ENCODE measurements at regions not wholly inside any gene's neighbourhood (a gene's known extent, or its start where the extent isn't known, plus 50 kb on each side); places are given as distances from the start of the nearest gene placed in this dataset.

- no peak for DNase-seq (ENCODE audit: low read depth)
- H3K4me3 ChIP-seq (ENCODE audit: control insufficient read depth, low read depth, low read length), result no peak overlapping the region
- no peak for TF ChIP-seq CTCF (conservative IDR thresholded peaks at IDR 0.05; ENCODE audit: control insufficient read depth, insufficient read depth, low read depth, low read length)
Measured at GRCh38 chr1:82686774-82687173, 886.0 kb downstream of the ADGRL2 start.

- no peak for TF ChIP-seq CTCF (conservative IDR thresholded peaks at IDR 0.05; ENCODE audit: control insufficient read depth, insufficient read depth, low read depth, low read length)
- DNase-seq (ENCODE audit: low read depth), result no peak
- no peak overlapping the region for H3K4me3 ChIP-seq (ENCODE audit: control insufficient read depth, low read depth, low read length)
Measured at GRCh38 chr1:82646888-82647287, 846.2 kb downstream of the ADGRL2 start.

GRCh38 chr1:82646336-82646735, 845.6 kb downstream of the ADGRL2 start:
- H3K4me3 ChIP-seq (ENCODE audit: control insufficient read depth, low read depth, low read length), result no peak overlapping the region
- no peak for DNase-seq (ENCODE audit: low read depth)
- no peak for TF ChIP-seq CTCF (conservative IDR thresholded peaks at IDR 0.05; ENCODE audit: control insufficient read depth, insufficient read depth, low read depth, low read length)

GRCh38 chr1:82644186-82644915, 843.6 kb downstream of the ADGRL2 start:
- no peak overlapping the region for H3K4me3 ChIP-seq (ENCODE audit: control insufficient read depth, low read depth, low read length)
- DNase-seq (ENCODE audit: low read depth), result no peak
- TF ChIP-seq CTCF (conservative IDR thresholded peaks at IDR 0.05; ENCODE audit: control insufficient read depth, insufficient read depth, low read depth, low read length), result no peak

GRCh38 chr1:82640352-82640751, 839.6 kb downstream of the ADGRL2 start:
- H3K4me3 ChIP-seq (ENCODE audit: control insufficient read depth, low read depth, low read length), result no peak overlapping the region
- no peak for DNase-seq (ENCODE audit: low read depth)
- no peak for TF ChIP-seq CTCF (conservative IDR thresholded peaks at IDR 0.05; ENCODE audit: control insufficient read depth, insufficient read depth, low read depth, low read length)

- no peak for TF ChIP-seq CTCF (conservative IDR thresholded peaks at IDR 0.05; ENCODE audit: control insufficient read depth, insufficient read depth, low read depth, low read length)
- no peak for DNase-seq (ENCODE audit: low read depth)
- H3K4me3 ChIP-seq (ENCODE audit: control insufficient read depth, low read depth, low read length), result no peak overlapping the region
Measured at GRCh38 chr1:82634266-82634665, 833.5 kb downstream of the ADGRL2 start.
